ENCODE measurements at regions not wholly inside any gene's neighbourhood (a gene's known extent, or its start where the extent isn't known, plus 50 kb on each side); places are given as distances from the start of the nearest gene placed in this dataset.
"Not testable (repeated sequence)": the region's sequence is repeated elsewhere in the genome, so short reads cannot be mapped to it uniquely, and the experiment has no call there.

DNA sequence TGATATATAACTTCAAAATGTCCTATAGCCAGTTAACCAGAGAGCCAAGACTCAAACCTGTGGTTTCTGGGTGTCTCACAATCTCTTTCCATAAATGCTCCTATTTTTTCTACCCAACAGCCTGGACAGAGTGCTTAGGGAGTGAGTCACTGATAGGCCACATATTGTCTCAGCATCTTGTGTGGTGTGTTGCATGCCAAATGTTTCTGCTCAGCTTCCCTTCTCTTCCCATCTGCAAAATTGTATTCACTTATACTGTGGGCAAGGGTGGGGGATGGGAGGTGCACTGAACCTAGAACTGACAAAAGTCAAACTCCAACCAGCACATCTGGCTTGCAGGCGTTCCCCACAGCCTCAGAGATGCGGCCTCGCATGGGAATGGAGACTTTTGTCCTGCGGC is 123.3 kb downstream of the KCNA5 start:
- no peak for DNase-seq

GRCh38 chr12:5168148-5168547 is 124.5 kb downstream of the KCNA5 start:
- DNase-seq = no peak

- no peak for DNase-seq
Measured at GRCh38 chr12:5170844-5171243, 127.2 kb downstream of the KCNA5 start.

GRCh38 chr12:5171701-5172100 is 128.0 kb downstream of the KCNA5 start:
- no peak for DNase-seq

DNA sequence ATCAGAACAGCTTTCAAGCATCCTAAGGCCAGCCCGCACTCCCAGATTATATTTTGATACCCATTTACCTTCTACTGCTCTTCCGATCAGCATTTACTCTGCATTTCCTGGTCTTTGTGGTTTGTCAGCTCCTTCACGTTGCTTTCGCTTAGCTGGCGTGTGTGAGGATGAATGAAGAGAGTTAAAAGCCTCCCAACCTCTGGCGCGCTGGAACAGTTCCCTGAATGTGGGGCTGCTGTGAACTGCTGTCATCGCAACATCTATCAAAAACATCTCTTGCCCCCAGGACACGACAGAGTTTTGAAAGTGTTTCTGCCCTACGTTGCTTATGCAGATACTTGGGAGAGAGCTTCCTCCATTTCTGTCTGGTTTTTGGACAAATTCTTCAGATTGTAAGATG is 129.2 kb downstream of the KCNA5 start:
- DNase-seq = no peak

- DNase-seq = no peak
Measured at GRCh38 chr12:5173511-5174011, 129.9 kb downstream of the KCNA5 start.

DNA sequence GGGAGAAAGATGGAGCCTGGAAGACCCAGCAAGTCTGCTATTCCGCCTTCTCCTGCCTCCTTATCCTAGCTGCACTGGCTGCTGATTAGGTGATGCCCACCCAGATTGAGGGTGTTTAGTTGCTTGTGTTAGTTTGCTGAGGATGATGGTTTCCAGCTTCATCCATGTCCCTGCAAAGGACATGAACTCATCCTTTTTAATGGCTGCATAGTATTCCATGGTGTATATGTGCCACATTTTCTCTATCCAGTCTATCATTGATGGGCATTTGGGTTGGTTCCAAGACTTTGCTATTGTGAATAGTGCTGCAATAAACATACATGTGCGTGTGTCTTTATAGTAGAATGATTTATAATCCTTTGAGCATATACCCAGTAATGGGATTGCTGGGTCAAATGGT is 131.7 kb downstream of the KCNA5 start:
- DNase-seq = not testable (repeated sequence)

- DNase-seq = no peak
Measured at GRCh38 chr12:5176036-5176435, 132.4 kb downstream of the KCNA5 start.

DNA sequence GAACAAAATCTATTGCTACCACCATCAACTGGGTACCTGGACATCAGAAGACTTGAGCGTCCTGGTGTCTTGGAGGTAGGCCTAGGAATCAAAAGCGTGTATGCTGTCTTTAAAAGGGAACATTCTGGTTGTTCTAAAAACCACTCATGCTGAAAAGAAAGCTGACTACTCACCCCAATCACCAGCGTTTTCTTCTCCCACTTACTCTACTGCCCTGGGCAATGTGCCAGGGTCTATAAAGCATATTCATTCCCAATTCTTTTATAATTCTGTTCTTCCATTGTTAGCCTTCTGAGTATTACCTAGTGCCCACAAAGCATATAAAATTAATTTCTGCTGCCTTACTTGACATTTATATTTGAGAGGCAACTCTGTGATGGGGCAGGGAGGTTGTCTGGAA is 133.4 kb downstream of the KCNA5 start:
- DNase-seq = no peak

GRCh38 chr12:5177731-5178130 is 134.1 kb downstream of the KCNA5 start:
- no peak for DNase-seq

DNA sequence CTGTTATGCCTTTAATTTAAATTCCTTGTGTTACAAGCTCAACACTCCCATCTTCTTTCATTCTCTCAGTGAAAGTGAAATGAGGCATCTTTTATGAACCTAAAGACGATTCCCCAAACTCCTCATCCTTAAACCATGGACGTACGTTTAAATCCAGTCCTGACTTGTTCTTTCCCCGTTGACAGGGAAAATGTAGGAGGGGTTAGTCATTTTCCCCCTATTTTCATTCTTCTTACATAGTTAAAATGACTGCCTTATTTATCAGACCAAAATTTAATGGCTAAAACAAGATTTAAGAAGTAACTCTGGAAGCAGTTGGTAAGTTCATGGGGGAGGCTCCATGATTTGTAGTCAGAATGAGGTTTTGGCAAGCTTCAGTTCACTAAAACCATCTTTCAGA is 134.9 kb downstream of the KCNA5 start:
- no peak for DNase-seq

DNA sequence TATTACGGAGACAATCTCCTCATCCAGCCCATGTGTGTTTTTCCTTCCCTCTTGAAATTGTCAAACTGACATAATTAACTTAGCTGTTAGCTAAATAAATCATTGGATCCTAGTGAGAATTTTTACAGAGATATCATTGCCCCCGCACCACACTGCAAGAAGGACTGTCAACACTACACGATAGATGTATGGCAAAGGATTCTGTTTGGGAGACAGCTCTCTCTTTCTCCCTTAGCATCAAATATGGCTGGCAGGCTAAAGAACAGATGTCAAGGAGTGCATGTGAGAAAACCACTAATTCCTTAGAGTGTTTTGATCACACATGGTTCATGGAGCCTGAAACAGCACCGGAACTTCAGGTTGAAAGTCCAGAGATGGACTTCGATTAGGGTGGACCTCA is 136.8 kb downstream of the KCNA5 start:
- DNase-seq = no peak

DNA sequence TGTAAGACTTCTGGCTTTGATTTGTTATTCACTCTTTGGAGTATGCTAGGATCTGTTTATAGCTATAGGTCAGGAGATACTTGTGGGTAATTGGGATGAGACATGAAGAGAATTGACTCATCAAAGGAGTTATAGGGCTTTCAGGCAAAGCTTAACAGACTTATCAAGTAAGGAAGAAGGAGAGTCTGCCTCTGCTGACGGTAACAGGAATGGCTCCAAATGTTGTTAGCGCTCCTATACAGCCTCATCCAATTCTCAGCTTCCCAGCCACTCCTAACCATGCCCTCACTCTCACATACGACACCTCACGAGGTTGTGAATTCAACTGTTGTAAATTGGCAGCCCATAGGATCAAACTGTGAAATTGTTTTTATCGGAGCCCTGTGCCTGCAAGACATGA is 140.5 kb downstream of the KCNA5 start:
- no peak for DNase-seq

GRCh38 chr12:5185435-5186069 is 141.9 kb downstream of the KCNA5 start:
- no peak for DNase-seq

DNA sequence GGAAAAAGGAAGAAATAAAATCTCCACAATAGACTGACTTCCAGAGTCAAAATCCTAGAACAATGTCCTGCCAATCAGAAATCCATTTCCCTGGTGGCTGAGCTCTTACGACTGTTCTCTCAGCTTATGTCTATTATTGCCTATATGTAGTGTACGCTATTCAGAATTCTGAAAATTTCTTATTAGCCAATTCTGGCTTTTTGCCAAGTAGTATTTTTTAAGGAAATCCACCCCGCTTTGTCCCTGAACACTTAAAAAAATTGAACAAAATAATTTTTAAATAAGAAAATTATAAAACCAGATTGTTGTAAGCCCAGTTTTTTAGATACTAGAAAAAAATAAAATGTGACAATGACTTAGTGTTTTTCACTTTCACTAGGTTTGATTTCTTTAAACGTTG is 143.0 kb downstream of the KCNA5 start:
- no peak for DNase-seq

- DNase-seq = no peak
Measured at GRCh38 chr12:5187136-5187535, 143.5 kb downstream of the KCNA5 start.

DNA sequence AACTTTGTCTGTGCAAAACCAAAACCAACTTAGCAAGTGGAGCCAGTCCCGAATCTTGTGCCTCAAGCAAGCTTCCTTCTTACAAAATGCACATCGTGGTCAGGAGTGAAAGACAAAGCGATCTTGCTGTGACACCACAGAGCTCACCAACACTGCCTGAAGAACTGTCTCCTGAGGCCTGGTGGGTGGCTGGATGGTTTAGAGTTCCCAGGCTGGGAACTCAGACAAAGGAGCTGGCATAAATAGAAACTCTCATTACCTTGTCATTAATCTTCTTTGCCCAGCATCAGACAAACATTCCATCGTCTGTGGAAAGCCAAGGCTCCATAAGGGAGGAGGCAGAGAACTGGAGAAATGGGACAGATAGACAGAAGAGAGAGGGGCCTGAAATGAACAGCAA is 144.8 kb downstream of the KCNA5 start:
- DNase-seq = no peak

DNA sequence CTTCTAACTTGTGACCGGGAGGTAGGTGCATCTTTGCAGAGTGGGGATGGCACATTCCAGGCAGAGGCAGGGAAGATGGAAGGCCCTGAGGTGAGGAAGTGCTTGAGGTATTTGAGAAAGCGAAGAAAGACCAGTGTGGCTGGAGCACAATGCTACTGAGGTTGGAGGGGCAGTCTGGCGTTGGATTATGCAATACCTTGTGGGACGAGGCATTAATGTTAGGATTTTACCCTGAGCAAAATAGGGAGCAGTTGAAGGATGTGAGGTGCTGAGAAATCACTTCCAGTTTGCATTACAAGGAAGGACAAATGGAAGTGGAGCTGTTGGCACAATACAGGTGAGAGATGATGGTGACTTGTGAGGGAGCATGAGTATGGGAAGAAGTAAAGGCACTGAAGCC is 145.5 kb downstream of the KCNA5 start:
- DNase-seq = no peak

- no peak for DNase-seq
Measured at GRCh38 chr12:5191803-5192538, 148.3 kb downstream of the KCNA5 start.

DNA sequence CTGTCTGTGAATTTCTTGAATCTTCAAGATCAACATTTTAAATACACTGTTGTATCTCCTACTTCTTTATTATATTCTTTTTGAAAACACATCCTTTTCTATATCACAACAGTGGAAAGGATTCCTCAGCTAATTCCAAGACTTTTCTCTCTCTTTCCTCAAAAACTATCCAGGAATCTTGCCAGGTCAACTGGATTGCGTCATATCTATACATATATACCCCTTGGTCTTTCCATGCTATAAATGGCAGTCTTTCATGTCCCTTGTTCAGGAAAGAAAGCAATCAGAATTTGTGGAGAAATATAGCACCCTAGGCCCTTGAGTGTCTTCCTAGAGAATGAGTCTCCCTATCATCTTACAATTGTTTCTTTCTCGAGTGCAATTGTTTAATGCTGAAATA is 149.0 kb downstream of the KCNA5 start:
- no peak for DNase-seq

DNA sequence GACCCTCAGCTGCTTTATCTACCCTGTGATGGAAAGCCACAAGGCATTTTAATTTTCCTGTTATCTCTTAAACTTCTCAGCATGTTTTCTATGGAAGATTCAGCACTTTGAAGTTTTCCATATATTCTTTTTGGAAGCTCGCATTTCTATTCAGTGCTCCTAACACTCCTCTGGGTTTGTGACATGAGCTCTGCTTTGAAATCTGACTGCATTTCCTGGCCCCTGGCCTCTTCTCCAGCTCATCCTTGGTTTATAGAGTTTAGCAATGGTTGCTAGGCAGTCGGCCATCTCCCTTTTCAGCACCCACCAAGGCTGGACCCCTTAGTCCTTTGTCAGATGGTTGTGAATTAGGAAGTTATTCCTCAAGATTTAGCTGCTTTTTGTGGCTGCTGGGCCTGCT is 150.6 kb downstream of the KCNA5 start:
- DNase-seq = no peak

GRCh38 chr12:5195244-5195643 is 151.6 kb downstream of the KCNA5 start:
- no peak for DNase-seq

DNA sequence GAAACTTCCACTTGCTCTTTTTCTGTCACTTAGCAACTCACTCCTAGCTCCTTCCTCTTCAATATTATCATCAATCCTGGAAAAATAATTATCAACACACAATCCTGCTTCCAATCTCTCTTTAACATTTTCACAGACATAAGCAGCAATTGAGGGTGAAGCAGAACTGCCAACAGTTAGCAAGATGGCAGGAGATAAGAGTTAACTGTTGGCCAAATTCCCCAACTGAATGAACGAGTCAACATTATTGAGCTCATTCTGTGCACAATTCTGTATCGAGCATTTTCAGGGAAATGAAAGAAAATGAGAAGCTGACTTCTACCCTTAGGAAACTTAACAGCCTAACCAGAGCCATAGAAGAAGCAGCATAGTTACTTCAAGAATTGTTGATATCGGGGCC is 152.0 kb downstream of the KCNA5 start:
- no peak for DNase-seq

DNA sequence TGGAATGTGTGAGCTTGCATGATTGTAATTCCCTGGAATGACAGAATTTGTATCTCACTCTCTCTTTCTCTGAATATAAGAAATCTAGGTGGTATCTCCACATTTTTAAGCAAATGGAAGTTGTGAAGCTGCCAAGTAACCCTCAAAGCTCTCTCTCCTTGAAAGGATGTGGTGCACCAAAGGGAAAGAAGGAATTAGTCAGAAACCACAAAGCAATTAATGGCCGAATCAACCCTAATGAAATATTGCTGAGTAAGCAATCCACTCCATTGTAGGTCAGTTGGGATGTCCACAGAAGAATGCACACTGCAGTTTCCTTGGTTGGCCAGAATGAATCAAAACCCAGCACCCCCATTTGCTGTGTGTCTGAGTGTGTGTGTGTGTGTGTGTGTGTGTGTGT is 153.5 kb downstream of the KCNA5 start:
- no peak for DNase-seq

DNA sequence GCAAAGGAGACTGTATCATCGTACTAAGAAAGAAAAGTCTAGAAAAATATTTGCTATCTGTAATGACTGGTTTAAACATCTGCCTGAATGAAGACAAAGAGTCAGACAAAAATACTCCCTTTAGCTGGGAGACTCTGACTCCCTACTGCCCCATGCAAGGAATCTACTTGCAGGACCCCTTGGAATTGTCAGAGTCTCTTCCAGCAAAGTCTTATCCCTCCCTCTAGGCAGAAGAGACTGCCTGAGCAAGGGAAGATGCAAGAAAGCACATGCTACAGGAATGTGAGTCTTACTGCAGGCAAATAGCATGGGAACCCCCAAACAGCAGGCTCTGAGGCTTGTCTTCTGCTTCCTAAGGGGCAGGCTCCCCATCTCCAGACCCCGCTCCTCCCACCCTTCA is 154.0 kb downstream of the KCNA5 start:
- DNase-seq = no peak
